Spleen (tissue), 11 donors: ENCODE measurements at regions not wholly inside any gene's neighbourhood (a gene's known extent, or its start where the extent isn't known, plus 50 kb on each side); places are given as distances from the start of the nearest gene placed in this dataset.

Experiments
- DNase-seq: peaks from one replicate; pipeline ENCODE4 v3.0.0-alpha.2; 2020
- H3K27ac ChIP-seq, 8 donors: fragments of 200-600 bp; sonication (generic) in 7 of 8; 1 replicate in 4 of 8; 2 replicates in 4 of 8; pipeline versions ENCODE4 v1.5.0 to v1.8.0; 2016 to 2021; ENCODE audit warnings: inconsistent platforms in 4 of 8, mild to moderate bottlenecking in 4 of 8, moderate library complexity in 1 of 8
- H3K27me3 ChIP-seq, 7 donors: fragments of 200-600 bp; sonication (generic) in 6 of 7; replicated peaks in 1 of 7; 1 replicate in 4 of 7; 2 replicates in 3 of 7; pipeline versions ENCODE4 v1.5.0 to v1.8.0; 2016 to 2021; ENCODE audit warnings: inconsistent platforms in 3 of 7, mild to moderate bottlenecking in 1 of 7
- H3K36me3 ChIP-seq, 6 donors: fragments of 200-600 bp; sonication (generic) in 5 of 6; 1 replicate in 4 of 6; 2 replicates in 2 of 6; pipeline versions ENCODE4 v1.5.0 to v1.8.0; 2016 to 2021; ENCODE audit warnings: inconsistent platforms in 2 of 6
- H3K4me1 ChIP-seq, 6 donors: fragments of 200-600 bp; sonication (generic) in 5 of 6; 1 replicate in 3 of 6; 2 replicates in 3 of 6; pipeline versions ENCODE4 v1.5.0 to v1.8.0; 2016 to 2021; ENCODE audit warnings: inconsistent platforms in 3 of 6
- H3K4me3 ChIP-seq, 8 donors: fragments of 200-600 bp; sonication (generic) in 7 of 8; 1 replicate in 4 of 8; 2 replicates in 4 of 8; pipeline versions ENCODE4 v1.5.0 to v1.8.0; 2016 to 2021; ENCODE audit warnings: inconsistent platforms in 4 of 8, mild to moderate bottlenecking in 4 of 8, moderate library complexity in 2 of 8
- H3K9me3 ChIP-seq, 8 donors: fragments of 200-600 bp; sonication (generic) in 7 of 8; 1 replicate in 4 of 8; 2 replicates in 4 of 8; pipeline versions ENCODE4 v1.5.0 to v1.8.0; 2016 to 2021; ENCODE audit warnings: inconsistent platforms in 4 of 8
- CTCF ChIP-seq, 11 experiments: fragments of 200-600 bp in 7 of 11; fragments of 450-650 bp in 4 of 11; sonication (generic) in 4 of 11; IDR thresholded peaks in 8 of 11; conservative IDR thresholded peaks in 3 of 11; 1 replicate in 7 of 11; 2 replicates in 4 of 11; pipeline versions ENCODE4 v1.4.0 to v1.8.0; 2016 to 2021; ENCODE audit warnings: antibody characterized with exemption in 11 of 11, inconsistent platforms in 4 of 11, mild to moderate bottlenecking in 1 of 11
- POLR2A ChIP-seq, 3 donors: fragments of 450-650 bp; IDR thresholded peaks; one replicate each; pipeline ENCODE4 v1.5.1; 2017; ENCODE audit warnings: antibody characterized with exemption in 3 of 3, mild to moderate bottlenecking in 1 of 3
- POLR2AphosphoS5 ChIP-seq, 3 donors: sonication (generic); formaldehyde crosslinking; IDR thresholded peaks; one replicate each; pipeline ENCODE4 v1.5.1; 2017; ENCODE audit warnings: antibody characterized with exemption in 3 of 3
- WGBS, 5 donors: extraction: QIAGEN DNeasy Blood & Tissue Kit in 3 of 5; methylation state at CpG; one replicate each; pipeline versions ENCODE4 v1.1.5 to v1.1.7; 2013 to 2018; 5-methylcytosine and 5-hydroxymethylcytosine counted together
- intact Hi-C: fragments of 100-400 bp; cut with DNase I; formaldehyde crosslinking; loops from one replicate; pipeline ENCODE4 v1.15.0; 2023; ENCODE audit warnings: low total_unique reads
- donor health status: healthy with polysubstance abuse.
- donor health status: DM: no; HTN: no; CAD: no; lungs with moderate emphysema.
- donor health status: DM: no; HTN: no; CAD: no.
- donor health status: Bipolar disorder and iron deficiency.
- donor health status: healthy.
- donor health status: DM: no; HTN: no; CAD: no.
- donor health status: DM: yes; HTN: yes; CAD: no.

- TF ChIP-seq POLR2AphosphoS5 (IDR thresholded peaks at IDR 0.05) (no peak), POLR2A (IDR thresholded peaks at IDR 0.05) (no peak), CTCF (IDR thresholded peaks at IDR 0.05 in 8 of 11, conservative IDR thresholded peaks at IDR 0.05 in 3 of 11) (no peak)
These were observed 484.7 kb upstream of the NRP1 start for GRCh38 chr10:33819206-33819605.

GRCh38 chr10:33818343-33818742 is 483.9 kb upstream of the NRP1 start:
- no peak for DNase-seq
- Histone ChIP-seq H3K4me3 (no peak overlapping the region), H3K9me3 (no peaks in the 10 kb centered on the region), H3K27ac (peak overlapping the region in 1 of 8 donors; percentile 24), H3K27me3 (no peaks in the 10 kb centered on the region), H3K36me3 (no peaks in the 10 kb centered on the region), H3K4me1 (peaks cover 0 to 7% (median 0%) of the 10 kb centered on the region in 6 donors)
- intact Hi-C loops: no loop called here
- WGBS, 5 donors: 40 to 49% (median 42%) methylated on average over 2 of the region's 2 CpGs
- TF ChIP-seq POLR2AphosphoS5 (IDR thresholded peaks at IDR 0.05) (no peak), CTCF (IDR thresholded peaks at IDR 0.05 in 8 of 11, conservative IDR thresholded peaks at IDR 0.05 in 3 of 11) (no peak), POLR2A (IDR thresholded peaks at IDR 0.05) (no peak)

More at GRCh38 chr10:33819206-33819605, 484.7 kb upstream of the NRP1 start:
- DNase-seq: no peak
- 58 to 92% (median 80%) methylated on average over 1 of the region's 1 CpG for WGBS, 5 donors
- intact Hi-C loops: no loop called here
- Histone ChIP-seq H3K27me3 (no peaks in the 10 kb centered on the region), H3K4me1 (peaks cover 0 to 7% (median 0%) of the 10 kb centered on the region in 6 donors), H3K9me3 (no peaks in the 10 kb centered on the region), H3K4me3 (no peak overlapping the region), H3K36me3 (no peaks in the 10 kb centered on the region), H3K27ac (no peak overlapping the region)

GRCh38 chr10:33817605-33818004 is 483.1 kb upstream of the NRP1 start:
- Histone ChIP-seq H3K36me3 (no peaks in the 10 kb centered on the region), H3K27me3 (no peaks in the 10 kb centered on the region), H3K4me3 (no peak overlapping the region), H3K4me1 (peaks cover 0 to 7% (median 0%) of the 10 kb centered on the region in 6 donors), H3K9me3 (no peaks in the 10 kb centered on the region), H3K27ac (no peak overlapping the region)
- TF ChIP-seq POLR2A (IDR thresholded peaks at IDR 0.05): no peak
- no peak for TF ChIP-seq CTCF (IDR thresholded peaks at IDR 0.05 in 8 of 11, conservative IDR thresholded peaks at IDR 0.05 in 3 of 11)
- no peak for TF ChIP-seq POLR2AphosphoS5 (IDR thresholded peaks at IDR 0.05)
- intact Hi-C loops: no loop called here
- 75 to 87% (median 84%) methylated on average over 3 of the region's 3 CpGs for WGBS, 5 donors
- no peak for DNase-seq

GRCh38 chr10:33815776-33816175 is 481.3 kb upstream of the NRP1 start:
- no peaks in the 10 kb centered on the region for H3K27me3 ChIP-seq
- H3K4me3 ChIP-seq: no peak overlapping the region
- WGBS, 5 donors: 86 to 89% (median 87%) methylated on average over 4 of the region's 4 CpGs
- no peak overlapping the region for H3K27ac ChIP-seq
- intact Hi-C loops: no loop called here
- peaks cover 0 to 7% (median 0%) of the 10 kb centered on the region in 6 donors for H3K4me1 ChIP-seq
- H3K9me3 ChIP-seq: no peaks in the 10 kb centered on the region
- H3K36me3 ChIP-seq: no peaks in the 10 kb centered on the region
- no peak for DNase-seq
- TF ChIP-seq POLR2AphosphoS5 (IDR thresholded peaks at IDR 0.05) (no peak), CTCF (IDR thresholded peaks at IDR 0.05 in 8 of 11, conservative IDR thresholded peaks at IDR 0.05 in 3 of 11) (no peak), POLR2A (IDR thresholded peaks at IDR 0.05) (no peak)
